IMR-90 (cell line): ENCODE measurements at regions not wholly inside any gene's neighbourhood (a gene's known extent, or its start where the extent isn't known, plus 50 kb on each side); places are given as distances from the start of the nearest gene placed in this dataset.

ENCODE experiments used
- ATAC-seq: fragments of 200-7000 bp; cut with Tn5 transposase; 2 replicates; pipeline ENCODE4 v1.9.1; 2020; ENCODE audit warnings: low read depth, mild to moderate bottlenecking, moderate library complexity
- BruUV-seq: library from RNA; stranded (reverse); fragments of 400-500 nt; replicated peaks from 2 replicates; lab custom pipeline; 2021; lab: Mats Ljungman, UMichigan
- CTCF ChIA-PET: fragments of 300-600 bp; formaldehyde crosslinking; extraction: SDS; loops from one replicate; lab custom pipeline; 2021; ENCODE audit warnings: antibody characterized with exemption; lab: Yijun Ruan, JAX
- POLR2A ChIA-PET: fragments of 300-600 bp; sonication (Branson Sonifier 250); formaldehyde crosslinking; loops from one replicate; lab custom pipeline; 2022; ENCODE audit warnings: antibody characterized with exemption; ENCODE audit not compliant: unreplicated experiment; lab: Charles Lee
- DNase-seq: peaks from one replicate; pipeline ENCODE4 v3.0.0; 2013
- H2AFZ ChIP-seq: replicated peaks from 2 replicates; pipeline ENCODE3; 2013; ENCODE audit warnings: low read length, mild to moderate bottlenecking; ENCODE audit not compliant: poor library complexity
- H2AK5ac ChIP-seq: 2 replicates; pipeline ENCODE4 v1.6.1; 2013; ENCODE audit warnings: low read depth, low read length, inconsistent platforms
- H2AK9ac ChIP-seq: replicated peaks from 2 replicates; pipeline ENCODE3; 2013; ENCODE audit warnings: mild to moderate bottlenecking, low read depth, low read length, moderate library complexity; ENCODE audit not compliant: poor library complexity
- H2BK120ac ChIP-seq: 2 replicates; pipeline ENCODE4 v1.6.1; 2013; ENCODE audit warnings: low read depth, low read length, inconsistent platforms
- H2BK15ac ChIP-seq: 3 replicates; pipeline ENCODE4 v1.6.1; 2013; ENCODE audit warnings: low read depth, low read length, inconsistent platforms
- H2BK20ac ChIP-seq: 2 replicates; pipeline ENCODE4 v1.6.1; 2013; ENCODE audit warnings: low read depth, mild to moderate bottlenecking, inconsistent platforms, low read length, moderate library complexity
- H2BK5ac ChIP-seq: 2 replicates; pipeline ENCODE4 v1.6.1; 2013; ENCODE audit warnings: mild to moderate bottlenecking, low read depth, low read length, inconsistent platforms; ENCODE audit not compliant: poor library complexity, severe bottlenecking
- H3K14ac ChIP-seq: replicated peaks from 2 replicates; pipeline ENCODE4 v1.6.1; 2013; ENCODE audit warnings: low read depth, low read length, inconsistent platforms
- H3K18ac ChIP-seq: 2 replicates; pipeline ENCODE4 v1.6.1; 2013; ENCODE audit warnings: low read depth, low read length, control low read depth
- H3K23ac ChIP-seq: 2 replicates; pipeline ENCODE4 v1.6.1; 2013; ENCODE audit warnings: low read depth, low read length, inconsistent platforms
- H3K27ac ChIP-seq: 2 replicates; pipeline ENCODE4 v1.5.1; 2013; ENCODE audit warnings: mild to moderate bottlenecking, control low read depth, low read length; ENCODE audit not compliant: insufficient read depth
- H3K27me3 ChIP-seq: 2 replicates; pipeline ENCODE4 v1.6.1; 2013; ENCODE audit warnings: low read length; ENCODE audit not compliant: control insufficient read depth, insufficient read depth
- H3K36me3 ChIP-seq: 2 replicates; pipeline ENCODE4 v1.6.1; 2013; ENCODE audit warnings: low read length, mixed read lengths; ENCODE audit not compliant: control insufficient read depth, insufficient read depth
- H3K4ac ChIP-seq: 2 replicates; pipeline ENCODE4 v1.6.1; 2013; ENCODE audit warnings: low read depth, low read length, inconsistent platforms
- H3K4me1 ChIP-seq: 2 replicates; pipeline ENCODE4 v1.6.1; 2013; ENCODE audit warnings: low read length, mixed read lengths; ENCODE audit not compliant: control insufficient read depth, insufficient read depth
- H3K4me2 ChIP-seq: 2 replicates; pipeline ENCODE4 v1.6.1; 2013; ENCODE audit warnings: low read depth, mild to moderate bottlenecking, control low read depth, low read length, moderate library complexity
- H3K4me3 ChIP-seq: 2 replicates; pipeline ENCODE4 v1.5.1; 2013; ENCODE audit warnings: low read depth, mild to moderate bottlenecking, control low read depth, low read length, moderate library complexity; ENCODE audit not compliant: insufficient read depth
- H3K56ac ChIP-seq: 2 replicates; pipeline ENCODE4 v1.6.1; 2013; ENCODE audit warnings: low read length, inconsistent platforms; ENCODE audit not compliant: insufficient read depth; ENCODE audit errors: extremely low read depth
- H3K79me1 ChIP-seq, 2 experiments: 2 replicates each; pipeline ENCODE4 v1.6.1; 2013; ENCODE audit warnings: low read length in 2 of 2, inconsistent platforms in 1 of 2, low read depth in 1 of 2
- H3K9ac ChIP-seq: 2 replicates; pipeline ENCODE4 v1.6.1; 2013; ENCODE audit warnings: low read depth, low read length, control low read depth
- H3K9me1 ChIP-seq: 2 replicates; pipeline ENCODE4 v1.6.1; 2013; ENCODE audit warnings: low read length, inconsistent platforms; ENCODE audit not compliant: insufficient read depth
- H3K9me3 ChIP-seq: 2 replicates; pipeline ENCODE4 v1.6.1; 2013; ENCODE audit warnings: low read length; ENCODE audit not compliant: control insufficient read depth, insufficient read depth
- H4K20me1 ChIP-seq: 2 replicates; pipeline ENCODE4 v1.6.1; 2013; ENCODE audit warnings: low read length, inconsistent platforms; ENCODE audit not compliant: insufficient read depth
- H4K5ac ChIP-seq: 2 replicates; pipeline ENCODE4 v1.6.1; 2013; ENCODE audit warnings: mild to moderate bottlenecking, low read depth, low read length, control low read depth
- H4K8ac ChIP-seq, 2 experiments: 2 replicates each; pipeline ENCODE4 v1.6.1; 2013; ENCODE audit warnings: low read depth in 2 of 2, low read length in 2 of 2, control low read depth in 1 of 2, inconsistent platforms in 1 of 2
- H4K91ac ChIP-seq: 2 replicates; pipeline ENCODE4 v1.6.1; 2013; ENCODE audit warnings: low read depth, low read length, inconsistent platforms; ENCODE audit not compliant: insufficient read depth
- BHLHE40 ChIP-seq: fragments of 150-350 bp; IDR thresholded peaks from 2 replicates; pipeline ENCODE4 v1.6.1; 2016; ENCODE audit warnings: mild to moderate bottlenecking, low read depth, low read length
- CTCF ChIP-seq: conservative IDR thresholded peaks from 2 replicates; pipeline ENCODE4 v1.5.1; 2012; ENCODE audit warnings: mild to moderate bottlenecking, low read depth, low read length, improper control_type of control experiment
- FOS ChIP-seq: fragments of 150-350 bp; IDR thresholded peaks from 2 replicates; pipeline ENCODE4 v1.6.1; 2016; ENCODE audit warnings: low read depth, low read length
- MAZ ChIP-seq: IDR thresholded peaks from 2 replicates; pipeline ENCODE4 v1.6.1; 2012; ENCODE audit warnings: low read depth, mild to moderate bottlenecking, low read length, improper control_type of control experiment, moderate library complexity, borderline replicate concordance
- MXI1 ChIP-seq: IDR thresholded peaks from 2 replicates; pipeline ENCODE4 v1.6.1; 2012; ENCODE audit warnings: low read depth, mild to moderate bottlenecking, low read length, moderate library complexity, borderline replicate concordance
- NFE2L2 ChIP-seq: fragments of 150-350 bp; IDR thresholded peaks from 2 replicates; pipeline ENCODE4 v1.6.1; 2016; ENCODE audit warnings: low read depth, mild to moderate bottlenecking, low read length
- RAD21 ChIP-seq: IDR thresholded peaks from 2 replicates; pipeline ENCODE4 v1.6.1; 2012; ENCODE audit warnings: low read length, improper control_type of control experiment
- RCOR1 ChIP-seq: IDR thresholded peaks from 2 replicates; pipeline ENCODE4 v1.6.1; 2012; ENCODE audit warnings: mild to moderate bottlenecking, low read length, improper control_type of control experiment; ENCODE audit not compliant: insufficient replicate concordance
- USF2 ChIP-seq: fragments of 150-350 bp; IDR thresholded peaks from 2 replicates; pipeline ENCODE4 v1.6.1; 2017; ENCODE audit warnings: mild to moderate bottlenecking, antibody characterized with exemption, low read length, low read depth
- WGBS, 2 experiments: methylation state at CpG; one replicate each; pipeline versions ENCODE4 v1.1.5 to v1.1.7; 2013; ENCODE audit warnings: missing lambda C conversion rate in 2 of 2; ENCODE audit not compliant: insufficient read length in 1 of 2; ENCODE audit errors: extremely low coverage in 2 of 2; 5-methylcytosine and 5-hydroxymethylcytosine counted together
- dilution Hi-C: fragments of 300-500 bp; cut with HindIII; formaldehyde crosslinking; loops from one replicate; pipeline ENCODE4 v1.14.3; 2018; ENCODE audit warnings: low sequenced_read_pairs; ENCODE audit not compliant: unreplicated experiment
- in situ Hi-C: fragments of 300-500 bp; cut with MboI; formaldehyde crosslinking; loops from 3 replicates; pipeline ENCODE4 v1.14.3; 2019; ENCODE audit warnings: low sequenced_read_pairs, inconsistent platforms, mixed read lengths
- intact Hi-C: fragments of 100-400 bp; cut with micrococcal nuclease; formaldehyde crosslinking; loops from 2 replicates; pipeline ENCODE4 v1.10.0; 2022

GRCh38 chr12:130242506-130242905, 80.2 kb downstream of the FZD10 start:
- Histone ChIP-seq H2AK5ac (no peak overlapping the region), H3K9me1 (no peaks in the 10 kb centered on the region), H2AFZ (no peak overlapping the region), H2BK20ac (no peak overlapping the region), H2BK15ac (no peak overlapping the region), H3K4me2 (no peak overlapping the region), H3K56ac (no peak overlapping the region), H4K5ac (no peak overlapping the region), H3K36me3 (no peaks in the 10 kb centered on the region), H4K20me1 (no peaks in the 10 kb centered on the region), H3K9me3 (peaks cover 25% of the 10 kb centered on the region), H3K4me3 (no peak overlapping the region), H3K14ac (no peak overlapping the region), H3K27me3 (no peaks in the 10 kb centered on the region), H4K91ac (no peak overlapping the region), H3K4ac (no peak overlapping the region), H2BK5ac (no peak overlapping the region), H3K79me1 (no peaks in the 10 kb centered on the region), H2AK9ac (no peak overlapping the region), H3K4me1 (no peaks in the 10 kb centered on the region), H3K18ac (no peak overlapping the region), H4K8ac (no peak overlapping the region), H3K9ac (no peak overlapping the region), H3K23ac (no peak overlapping the region), H2BK120ac (no peak overlapping the region), H3K27ac (no peak overlapping the region)
- ATAC-seq (no peak), DNase-seq (no peak)
- CTCF ChIA-PET: no interaction called here
- BruUV-seq: no TSS peak
- intact Hi-C loops: no loop called here
- no peak for TF ChIP-seq MXI1
- no peak for TF ChIP-seq CTCF
- TF ChIP-seq FOS: no peak
- TF ChIP-seq BHLHE40: no peak
- no peak for TF ChIP-seq MAZ
- TF ChIP-seq USF2: no peak
- TF ChIP-seq RAD21: no peak
- TF ChIP-seq RCOR1: no peak
- TF ChIP-seq NFE2L2: no peak
- dilution Hi-C loops: no loop called here
- in situ Hi-C loops: no loop called here
- POLR2A ChIA-PET: no interaction called here
- WGBS, 2 experiments: 72% methylated on average over 3 of the region's 7 CpGs; no CpG with 5 or more reads in 1 of the 2 experiments
